Liver (tissue), 8 donors: ENCODE measurements at regions not wholly inside any gene's neighbourhood (a gene's known extent, or its start where the extent isn't known, plus 50 kb on each side); places are given as distances from the start of the nearest gene placed in this dataset.

Experiments used
- DNase-seq: peaks from one replicate; pipeline ENCODE4 v3.0.0-alpha.2; 2017; ENCODE audit warnings: low spot score
- H3K27ac ChIP-seq, 2 donors: one replicate each; pipeline ENCODE4 v1.7.0; 2013; ENCODE audit warnings: inconsistent platforms in 2 of 2, low read length in 2 of 2, control low read depth in 1 of 2, low read depth in 1 of 2, mild to moderate bottlenecking in 1 of 2
- H3K27me3 ChIP-seq, 4 donors: one replicate each; pipeline versions ENCODE4 v1.6.1 to v1.7.0; 2013; ENCODE audit warnings: low read length in 3 of 4, inconsistent platforms in 1 of 4, mild to moderate bottlenecking in 1 of 4, moderate library complexity in 1 of 4; ENCODE audit not compliant: control insufficient read depth in 4 of 4, insufficient read depth in 4 of 4
- H3K36me3 ChIP-seq, 4 donors: one replicate each; pipeline versions ENCODE4 v1.6.1 to v1.7.0; 2013; ENCODE audit warnings: low read length in 3 of 4, mild to moderate bottlenecking in 3 of 4, low read depth in 1 of 4, moderate library complexity in 1 of 4; ENCODE audit not compliant: control insufficient read depth in 4 of 4, insufficient read depth in 3 of 4
- H3K4me1 ChIP-seq, 4 donors: one replicate each; pipeline versions ENCODE4 v1.6.1 to v1.7.0; 2013; ENCODE audit warnings: low read length in 3 of 4, mild to moderate bottlenecking in 3 of 4, moderate library complexity in 1 of 4; ENCODE audit not compliant: control insufficient read depth in 4 of 4, insufficient read depth in 4 of 4
- H3K4me3 ChIP-seq, 3 donors: one replicate each; pipeline versions ENCODE4 v1.6.1 to v1.7.0; 2013; ENCODE audit warnings: low read length in 3 of 3, control low read depth in 1 of 3, low read depth in 1 of 3, mild to moderate bottlenecking in 1 of 3
- H3K9ac ChIP-seq, 2 donors: one replicate each; pipeline ENCODE4 v1.7.0; 2013; ENCODE audit warnings: low read length in 2 of 2, mild to moderate bottlenecking in 2 of 2, moderate library complexity in 2 of 2, control low read depth in 1 of 2, low read depth in 1 of 2
- H3K9me3 ChIP-seq, 4 donors: one replicate each; pipeline versions ENCODE4 v1.6.1 to v1.7.0; 2013; ENCODE audit warnings: low read length in 3 of 4; ENCODE audit not compliant: control insufficient read depth in 4 of 4
- ATF3 ChIP-seq: IDR thresholded peaks from 2 replicates; pipeline ENCODE4 v1.6.1; 2016; ENCODE audit warnings: antibody characterized with exemption
- CTCF ChIP-seq: fragments of 150-350 bp; IDR thresholded peaks from 2 replicates; pipeline ENCODE4 v1.5.1; 2017; ENCODE audit warnings: improper control_type of control experiment, low read depth, low read length; ENCODE audit not compliant: missing input control
- EGR1 ChIP-seq, 2 donors: IDR thresholded peaks; 2 replicates each; pipeline ENCODE4 v1.6.1; 2016 to 2018; ENCODE audit warnings: antibody characterized with exemption in 2 of 2, low read depth in 2 of 2
- FOXA2 ChIP-seq: IDR thresholded peaks from 2 replicates; pipeline ENCODE4 v1.6.1; 2016; ENCODE audit warnings: antibody characterized with exemption
- HNF4A ChIP-seq, 2 donors: conservative IDR thresholded peaks; 2 replicates each; pipeline ENCODE4 v1.6.1; 2016; ENCODE audit warnings: antibody characterized with exemption in 2 of 2, mild to moderate bottlenecking in 2 of 2
- MAX ChIP-seq: IDR thresholded peaks from 2 replicates; pipeline ENCODE4 v1.6.1; 2016; ENCODE audit warnings: antibody characterized with exemption
- NR2F2 ChIP-seq: IDR thresholded peaks from 2 replicates; pipeline ENCODE4 v1.6.1; 2016; ENCODE audit warnings: antibody characterized with exemption
- RAD21 ChIP-seq, 2 donors: IDR thresholded peaks; 2 replicates each; pipeline ENCODE4 v1.6.1; 2016; ENCODE audit warnings: antibody characterized with exemption in 2 of 2, mild to moderate bottlenecking in 2 of 2
- REST ChIP-seq: IDR thresholded peaks from 2 replicates; pipeline ENCODE4 v1.6.1; 2016; ENCODE audit warnings: antibody characterized with exemption, mild to moderate bottlenecking
- RXRA ChIP-seq, 2 donors: IDR thresholded peaks; 2 replicates each; pipeline ENCODE4 v1.6.1; 2017 to 2018; ENCODE audit warnings: antibody characterized with exemption in 2 of 2, mild to moderate bottlenecking in 1 of 2
- SP1 ChIP-seq: IDR thresholded peaks from 2 replicates; pipeline ENCODE4 v1.6.1; 2018; ENCODE audit warnings: antibody characterized with exemption, mild to moderate bottlenecking
- TAF1 ChIP-seq: conservative IDR thresholded peaks from 2 replicates; pipeline ENCODE4 v1.6.1; 2016; ENCODE audit warnings: antibody characterized with exemption, mild to moderate bottlenecking
- YY1 ChIP-seq: IDR thresholded peaks from 2 replicates; pipeline ENCODE4 v1.6.1; 2016; ENCODE audit warnings: antibody characterized with exemption, mild to moderate bottlenecking
- ZBTB33 ChIP-seq: IDR thresholded peaks from 2 replicates; pipeline ENCODE4 v1.6.1; 2016; ENCODE audit warnings: antibody characterized with exemption
- WGBS: extraction: QIAGEN DNeasy Blood & Tissue Kit; methylation state at CpG from one replicate; pipeline ENCODE4 v1.1.7; 2013; 5-methylcytosine and 5-hydroxymethylcytosine counted together
- donor health status: healthy.
- donor health status: healthy.
- donor health status: healthy.
- donor health status: healthy.
- donor health status: healthy.

GRCh38 chr20:48209102-48209501 is 423.8 kb upstream of the SULF2 start:
- DNase-seq: no peak
- Histone ChIP-seq H3K4me3 (no peak overlapping the region), H3K36me3 (no peaks in the 10 kb centered on the region), H3K27me3 (peaks cover 0 to 3% (median 0%) of the 10 kb centered on the region in 4 donors), H3K4me1 (no peaks in the 10 kb centered on the region), H3K9me3 (no peaks in the 10 kb centered on the region), H3K9ac (no peak overlapping the region), H3K27ac (no peak overlapping the region)
- WGBS: 4% methylated on average over 5 of the region's 5 CpGs
- no peak for TF ChIP-seq NR2F2
- no peak for TF ChIP-seq TAF1
- no peak for TF ChIP-seq SP1
- TF ChIP-seq ZBTB33: no peak
- no peak for TF ChIP-seq CTCF
- no peak for TF ChIP-seq MAX
- TF ChIP-seq RXRA (IDR thresholded peaks at IDR 0.05): no peak
- TF ChIP-seq EGR1 (IDR thresholded peaks at IDR 0.05; ENCODE audit: low read depth in 2 of 2): no peak
- TF ChIP-seq ATF3: no peak

- Histone ChIP-seq H3K9ac (no peak overlapping the region), H3K9me3 (no peaks in the 10 kb centered on the region), H3K27me3 (peaks cover 0 to 3% (median 0%) of the 10 kb centered on the region in 4 donors), H3K36me3 (no peaks in the 10 kb centered on the region), H3K4me1 (no peaks in the 10 kb centered on the region), H3K4me3 (no peak overlapping the region), H3K27ac (no peak overlapping the region)
- no peak for DNase-seq
- no peak for TF ChIP-seq YY1
- no peak for TF ChIP-seq RAD21 (IDR thresholded peaks at IDR 0.05)
- TF ChIP-seq REST: no peak
- TF ChIP-seq SP1: no peak
- no peak for TF ChIP-seq HNF4A (conservative IDR thresholded peaks at IDR 0.05)
- TF ChIP-seq CTCF: no peak
- TF ChIP-seq FOXA2: no peak
- no peak for TF ChIP-seq TAF1
- TF ChIP-seq ATF3: no peak
- 91% methylated on average over 10 of the region's 10 CpGs for WGBS
Observed at GRCh38 chr20:48208176-48208575, 422.9 kb upstream of the SULF2 start.
